HG03457 (cell line): ENCODE measurements at regions not wholly inside any gene's neighbourhood (a gene's known extent, or its start where the extent isn't known, plus 50 kb on each side); places are given as distances from the start of the nearest gene placed in this dataset.

Experiments used
- ATAC-seq: cut with Tn5 transposase; IDR thresholded peaks from one replicate; pipeline ENCODE4 v1.9.1; 2021; ENCODE audit warnings: moderate number of reproducible peaks; ENCODE audit not compliant: unreplicated experiment

DNA sequence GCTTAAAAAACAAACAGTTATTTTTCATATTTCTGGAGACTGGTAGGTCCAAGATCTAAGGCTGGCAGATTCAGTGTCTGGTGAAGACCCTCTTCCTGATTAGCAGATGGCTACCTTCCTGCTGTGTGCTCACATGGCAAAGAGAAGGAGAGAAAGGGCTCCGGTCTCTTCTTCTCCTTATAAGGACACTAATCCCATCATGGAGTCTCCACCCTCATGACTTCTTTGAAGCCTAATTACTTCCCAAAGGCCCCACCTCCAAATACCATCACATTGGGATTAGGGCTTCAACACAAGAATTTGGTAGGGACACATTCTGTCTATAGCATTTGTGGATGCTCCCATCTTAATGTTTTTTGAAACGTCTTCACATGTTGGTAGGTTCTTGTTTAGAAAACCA lies 391.1 kb downstream of the TMEM161B start:
- no peak for ATAC-seq

- ATAC-seq: no peak
Observed at GRCh38 chr5:87877023-87877422, 391.6 kb downstream of the TMEM161B start.

DNA sequence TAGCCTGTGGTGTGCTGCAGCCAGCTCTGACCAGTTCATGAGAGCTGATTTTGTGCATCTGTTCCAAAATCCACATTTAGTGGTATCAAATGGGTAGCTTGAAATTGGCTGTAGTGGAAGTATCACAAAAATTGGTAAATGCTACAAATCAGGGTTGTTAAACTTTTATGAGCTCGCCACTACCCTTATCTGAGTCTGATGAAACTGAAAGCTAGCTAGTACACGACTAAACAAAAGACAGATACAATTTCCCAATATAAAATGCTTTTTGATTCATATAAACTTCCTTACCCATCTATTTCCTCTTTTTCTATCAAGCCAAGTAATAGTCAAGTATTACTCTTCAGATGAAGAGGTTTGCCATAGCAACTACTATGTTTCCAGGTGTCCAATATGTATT lies 392.0 kb downstream of the TMEM161B start:
- ATAC-seq: no peak

DNA sequence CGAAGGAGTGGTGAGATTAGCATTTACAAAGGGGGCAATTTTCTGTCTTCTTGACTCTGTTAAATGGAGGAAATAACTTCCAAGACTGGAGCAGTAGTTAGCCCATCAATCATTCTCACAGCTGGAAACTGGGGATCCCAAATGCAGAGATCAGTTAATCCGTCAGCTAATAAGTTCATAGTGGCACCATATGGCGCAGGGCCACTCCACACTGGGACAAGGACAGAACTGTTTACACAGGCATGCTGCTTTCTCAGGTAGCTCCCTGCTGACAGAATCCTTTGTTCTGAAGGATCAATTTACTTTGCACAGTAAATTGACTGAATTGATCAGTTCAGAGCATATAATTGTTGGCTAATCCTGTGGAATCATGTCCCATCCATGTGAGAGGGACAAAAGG lies 395.7 kb downstream of the TMEM161B start:
- ATAC-seq: no peak

- no peak for ATAC-seq
Observed at GRCh38 chr5:87868792-87869191, 399.9 kb downstream of the TMEM161B start.

DNA sequence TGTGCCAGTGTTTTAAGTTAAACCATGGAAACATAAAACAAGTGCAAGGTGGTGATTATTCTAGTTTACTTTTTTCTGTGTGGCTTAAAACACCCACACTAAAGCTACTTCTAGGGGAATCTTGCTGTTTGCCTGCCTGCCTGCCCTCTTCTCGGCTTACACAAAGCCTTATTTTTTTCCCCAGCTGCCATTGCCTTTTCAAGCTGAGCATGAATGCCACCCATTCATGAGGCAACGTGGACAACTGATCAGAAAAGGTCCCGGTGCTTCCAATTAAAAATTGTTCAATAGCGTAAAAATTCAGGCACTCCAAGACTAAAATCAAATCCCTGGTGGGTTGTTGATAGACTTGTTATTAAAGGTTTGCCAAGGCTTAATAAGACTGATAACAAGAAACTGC lies 401.4 kb downstream of the TMEM161B start:
- no peak for ATAC-seq

DNA sequence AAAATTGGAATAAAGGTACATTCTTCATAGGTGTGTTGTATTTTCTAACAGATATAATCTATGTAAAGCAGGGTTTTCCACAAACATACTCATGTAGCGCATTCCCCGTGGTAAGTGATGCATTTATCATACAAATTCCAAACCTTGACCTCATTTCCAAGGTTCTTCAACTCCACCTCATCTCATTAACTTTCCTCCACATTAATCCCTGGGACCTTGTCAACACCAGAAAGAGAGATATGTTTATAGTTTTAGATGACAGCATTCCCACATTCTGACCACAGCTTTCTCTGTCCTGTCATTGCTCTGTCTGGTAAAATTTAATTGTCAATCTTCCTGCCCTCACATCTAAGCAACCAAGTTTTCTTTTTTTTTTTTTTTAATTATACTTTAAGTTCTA lies 415.1 kb downstream of the TMEM161B start:
- no peak for ATAC-seq

- ATAC-seq: no peak
Observed at GRCh38 chr5:87851603-87852002, 417.0 kb downstream of the TMEM161B start.

- no peak for ATAC-seq
Observed at GRCh38 chr5:87850843-87851242, 417.8 kb downstream of the TMEM161B start.

- ATAC-seq: no peak
Observed at GRCh38 chr5:87845734-87846133, 422.9 kb downstream of the TMEM161B start.

DNA sequence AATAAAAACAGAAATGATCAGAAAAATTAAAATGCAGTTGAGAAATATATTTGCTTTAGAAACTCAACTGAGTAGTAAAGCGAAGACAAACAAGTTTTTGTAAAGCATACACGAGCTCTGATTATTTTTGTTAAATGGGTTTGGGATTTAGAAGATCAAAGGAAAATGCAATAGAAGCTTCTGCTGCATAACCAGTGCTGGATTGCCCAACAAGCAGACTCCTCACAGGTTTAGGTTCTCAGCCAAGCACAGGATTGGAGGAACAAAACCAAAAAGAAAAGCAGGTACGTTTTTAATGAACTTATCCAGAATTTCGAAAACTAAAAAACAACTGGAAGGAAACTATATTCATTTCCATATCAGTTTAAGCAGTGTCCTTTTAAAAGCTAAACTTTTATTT lies 423.8 kb downstream of the TMEM161B start:
- no peak for ATAC-seq

GRCh38 chr5:87844449-87844848 lies 424.2 kb downstream of the TMEM161B start:
- ATAC-seq: no peak

GRCh38 chr5:87836696-87837095 lies 424.0 kb upstream of the CCNH start:
- ATAC-seq: no peak

GRCh38 chr5:87831499-87831898 lies 418.8 kb upstream of the CCNH start:
- no peak for ATAC-seq

GRCh38 chr5:87829217-87829551 lies 416.5 kb upstream of the CCNH start:
- no peak for ATAC-seq

DNA sequence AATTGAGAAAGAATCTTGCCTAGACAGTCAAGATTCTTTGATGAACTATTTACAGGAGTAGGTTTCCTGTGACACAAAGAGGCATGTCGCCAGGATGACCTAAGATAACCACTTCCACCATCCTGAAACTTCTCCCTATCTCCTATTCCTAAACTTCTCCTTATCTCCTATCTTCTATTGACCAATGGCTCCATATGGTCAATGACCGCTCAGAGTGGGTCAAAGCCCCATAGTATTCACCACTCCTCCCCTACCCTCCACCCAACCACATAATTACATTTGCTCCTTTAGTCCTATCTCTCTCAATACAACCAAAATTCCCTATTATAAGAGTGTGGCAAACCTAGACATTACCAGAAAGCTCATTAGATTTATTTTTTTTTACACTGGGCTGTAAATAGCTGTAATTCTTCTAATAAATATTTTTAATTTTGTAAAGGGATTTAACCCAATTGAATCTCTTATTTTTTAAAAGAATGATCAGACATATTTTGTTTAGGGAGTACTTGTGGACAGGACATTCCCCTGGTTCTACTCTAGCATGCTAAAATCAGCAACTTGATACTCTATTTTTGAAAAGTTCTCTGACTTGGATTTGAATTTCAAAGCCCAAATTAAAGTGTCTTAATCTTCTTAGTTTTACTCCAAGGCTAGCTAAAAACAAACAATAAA lies 416.0 kb upstream of the CCNH start:
- ATAC-seq: no peak

DNA sequence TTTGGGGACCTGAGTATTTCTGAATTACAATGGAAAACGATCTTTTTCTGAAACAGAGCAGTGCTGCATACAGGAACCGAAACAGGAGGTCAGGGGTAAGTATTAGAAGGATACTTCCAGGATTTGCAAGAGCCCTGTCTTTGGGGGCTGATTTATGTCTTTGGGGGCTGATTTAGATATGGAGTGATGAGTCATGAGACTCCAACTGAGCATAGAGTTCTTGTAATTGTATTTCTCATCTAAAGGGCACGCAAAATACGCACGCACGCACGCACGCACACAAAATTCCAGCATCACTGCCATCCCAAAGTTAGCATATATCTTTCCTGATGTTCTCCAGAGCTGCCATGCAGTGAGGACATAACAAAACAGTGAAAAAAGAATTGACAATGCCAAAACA lies 414.8 kb upstream of the CCNH start:
- ATAC-seq: no peak

- ATAC-seq: no peak
Observed at GRCh38 chr5:87826507-87826906, 413.8 kb upstream of the CCNH start.

- ATAC-seq: no peak
Observed at GRCh38 chr5:87825583-87825982, 412.9 kb upstream of the CCNH start.

GRCh38 chr5:87807783-87808182 lies 395.1 kb upstream of the CCNH start:
- no peak for ATAC-seq

DNA sequence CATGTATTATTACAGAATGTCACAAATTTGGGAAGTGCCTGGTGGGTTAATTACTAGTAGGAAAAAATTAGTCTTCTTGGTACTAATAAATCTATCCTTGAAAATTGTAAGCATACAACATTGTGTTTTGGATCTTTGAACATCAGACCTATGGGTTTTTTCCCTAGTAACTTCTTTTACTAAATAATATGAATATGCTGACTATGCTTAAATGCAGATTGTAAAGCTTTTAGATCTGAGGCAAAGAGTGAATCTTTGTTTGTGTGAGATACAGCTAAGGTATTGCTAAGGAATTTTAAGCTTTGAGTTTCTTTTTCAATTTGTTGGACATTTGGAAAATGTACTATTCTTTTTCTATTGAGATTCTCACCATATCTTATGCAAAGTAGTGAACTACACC lies 390.6 kb upstream of the CCNH start:
- ATAC-seq: no peak

GRCh38 chr5:87791869-87792268 lies 379.1 kb upstream of the CCNH start:
- ATAC-seq: no peak

DNA sequence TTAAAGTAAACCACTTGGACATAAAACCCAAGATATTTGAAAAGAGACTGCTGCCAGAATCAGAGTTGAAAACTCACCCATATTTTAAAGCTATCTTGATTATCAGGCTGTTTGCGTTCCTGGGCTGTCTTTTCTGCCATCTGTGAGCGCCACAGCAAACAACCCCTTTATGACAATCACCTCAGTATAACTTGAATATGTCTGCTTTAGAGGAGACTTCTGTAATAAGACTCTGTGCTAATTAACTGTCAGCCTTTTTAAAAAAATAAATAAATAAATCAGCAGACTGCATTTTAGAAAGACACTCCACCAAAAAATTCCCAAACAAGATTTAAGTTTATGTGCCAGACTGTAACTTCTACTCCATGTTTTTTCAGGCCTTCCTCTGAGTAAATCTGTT lies 375.7 kb upstream of the CCNH start:
- ATAC-seq: no peak
